ENCODE measurements at regions not wholly inside any gene's neighbourhood (a gene's known extent, or its start where the extent isn't known, plus 50 kb on each side); places are given as distances from the start of the nearest gene placed in this dataset.

GRCh38 chr1:229035748-229036082, 235.2 kb upstream of the RAB4A start:
- no peak for DNase-seq

GRCh38 chr1:229037806-229038405, 233.0 kb upstream of the RAB4A start:
- DNase-seq, result no peak

GRCh38 chr1:229040630-229041358, 230.1 kb upstream of the RAB4A start:
- DNase-seq, result no peak

- no peak for DNase-seq
These were observed 229.0 kb upstream of the RAB4A start for GRCh38 chr1:229041946-229042345.

- DNase-seq, result no peak
These were observed 228.4 kb upstream of the RAB4A start for GRCh38 chr1:229042482-229042881.

- DNase-seq, result peak; percentile 13
These were observed 227.8 kb upstream of the RAB4A start for GRCh38 chr1:229043115-229043514.

GRCh38 chr1:229046251-229046853, 224.6 kb upstream of the RAB4A start:
- no peak for DNase-seq

GRCh38 chr1:229047161-229047839, 223.6 kb upstream of the RAB4A start:
- no peak for DNase-seq

GRCh38 chr1:229047840-229048620, 222.9 kb upstream of the RAB4A start:
- DNase-seq, result no peak

GRCh38 chr1:229048896-229049295, 222.0 kb upstream of the RAB4A start:
- no peak for DNase-seq

GRCh38 chr1:229056046-229056445, 214.9 kb upstream of the RAB4A start:
- DNase-seq, result no peak

GRCh38 chr1:229058111-229058561, 212.8 kb upstream of the RAB4A start:
- no peak for DNase-seq

- DNase-seq, result no peak
These were observed 212.2 kb upstream of the RAB4A start for GRCh38 chr1:229058729-229059128.

GRCh38 chr1:229059671-229060539, 211.0 kb upstream of the RAB4A start:
- no peak for DNase-seq

- DNase-seq, result no peak
These were observed 208.8 kb upstream of the RAB4A start for GRCh38 chr1:229062135-229062534.

- DNase-seq, result no peak
These were observed 207.6 kb upstream of the RAB4A start for GRCh38 chr1:229063154-229063773.

- no peak for DNase-seq
These were observed 206.4 kb upstream of the RAB4A start for GRCh38 chr1:229064320-229065168.

- no peak for DNase-seq
These were observed 205.3 kb upstream of the RAB4A start for GRCh38 chr1:229065613-229066012.

- peak; percentile 21 for DNase-seq
These were observed 204.3 kb upstream of the RAB4A start for GRCh38 chr1:229066591-229066990.

GRCh38 chr1:229067546-229067945, 203.4 kb upstream of the RAB4A start:
- no peak for DNase-seq
